Neural cell (in vitro differentiated cells): ENCODE measurements at regions not wholly inside any gene's neighbourhood (a gene's known extent, or its start where the extent isn't known, plus 50 kb on each side); places are given as distances from the start of the nearest gene placed in this dataset.

Source experiments
- EP300 ChIP-seq: fragments of 450-650 bp; conservative IDR thresholded peaks from 2 replicates; pipeline ENCODE4 v1.6.1; 2014; ENCODE audit warnings: antibody characterized with exemption, mild to moderate bottlenecking, moderate library complexity; ENCODE audit not compliant: poor library complexity, severe bottlenecking
- EZH2 ChIP-seq: fragments of 200-600, 300-800 bp; shearing (Covaris generic), sonication (generic); IDR thresholded peaks from 2 replicates; pipeline ENCODE4 v1.6.1; 2014; ENCODE audit warnings: antibody characterized with exemption, low read length, borderline replicate concordance, mild to moderate bottlenecking; ENCODE audit not compliant: insufficient read depth, poor library complexity, severe bottlenecking
- MXI1 ChIP-seq: fragments of 450-650 bp; conservative IDR thresholded peaks from 2 replicates; pipeline ENCODE4 v1.6.1; 2014; ENCODE audit warnings: antibody characterized with exemption, mild to moderate bottlenecking; ENCODE audit not compliant: poor library complexity, severe bottlenecking
- POLR2AphosphoS5 ChIP-seq: IDR thresholded peaks from 2 replicates; pipeline ENCODE4 v1.6.1; 2012
- TAF1 ChIP-seq: IDR thresholded peaks from 2 replicates; pipeline ENCODE4 v1.6.1; 2012; ENCODE audit warnings: low read depth
- TF ChIP-seq, protein P1 (sequence below): IDR thresholded peaks from 2 replicates; pipeline ENCODE4 v1.6.1; 2012; ENCODE audit warnings: borderline replicate concordance
- TF ChIP-seq, protein P2 (sequence below): fragments of 450-650 bp; IDR thresholded peaks from 2 replicates; pipeline ENCODE4 v1.5.1; 2014; ENCODE audit warnings: antibody characterized with exemption, mild to moderate bottlenecking, moderate library complexity; ENCODE audit not compliant: poor library complexity, severe bottlenecking

DNA sequence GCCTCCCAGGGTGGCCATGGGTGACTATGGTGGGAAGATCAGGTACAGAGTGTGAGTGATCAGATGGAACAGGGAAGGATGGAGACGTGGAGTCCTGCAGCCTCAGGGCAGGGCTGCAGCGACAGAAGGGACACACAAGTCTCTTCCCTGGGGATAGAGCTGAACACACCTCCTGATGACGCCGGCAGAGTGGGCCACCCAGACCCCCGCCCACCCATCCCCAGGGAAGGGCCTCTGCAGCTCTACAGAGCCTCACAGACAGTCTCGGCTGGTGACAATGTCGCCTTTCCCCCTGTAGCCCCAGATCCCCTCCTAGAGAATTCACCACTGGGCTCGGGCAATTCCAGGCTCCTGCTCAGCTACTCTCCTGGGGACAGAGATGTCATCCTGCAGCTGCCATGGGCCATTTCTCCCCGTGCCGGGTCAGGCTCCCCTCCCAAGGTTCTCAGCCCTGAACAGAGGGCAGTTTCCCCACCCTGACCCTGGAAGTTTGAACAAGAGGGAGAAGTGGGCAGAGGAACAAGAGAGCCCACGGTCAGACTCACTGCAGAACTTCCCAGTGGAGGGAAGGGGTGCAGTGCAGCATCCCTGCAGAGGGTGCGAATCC lies 115.7 kb downstream of the NCOR2 start:
- TF ChIP-seq MXI1 (no peak), TAF1 (no peak), POLR2AphosphoS5 (no peak), EP300 (no peak), EZH2 (no peak)
- TF ChIP-seq, protein P1, sequence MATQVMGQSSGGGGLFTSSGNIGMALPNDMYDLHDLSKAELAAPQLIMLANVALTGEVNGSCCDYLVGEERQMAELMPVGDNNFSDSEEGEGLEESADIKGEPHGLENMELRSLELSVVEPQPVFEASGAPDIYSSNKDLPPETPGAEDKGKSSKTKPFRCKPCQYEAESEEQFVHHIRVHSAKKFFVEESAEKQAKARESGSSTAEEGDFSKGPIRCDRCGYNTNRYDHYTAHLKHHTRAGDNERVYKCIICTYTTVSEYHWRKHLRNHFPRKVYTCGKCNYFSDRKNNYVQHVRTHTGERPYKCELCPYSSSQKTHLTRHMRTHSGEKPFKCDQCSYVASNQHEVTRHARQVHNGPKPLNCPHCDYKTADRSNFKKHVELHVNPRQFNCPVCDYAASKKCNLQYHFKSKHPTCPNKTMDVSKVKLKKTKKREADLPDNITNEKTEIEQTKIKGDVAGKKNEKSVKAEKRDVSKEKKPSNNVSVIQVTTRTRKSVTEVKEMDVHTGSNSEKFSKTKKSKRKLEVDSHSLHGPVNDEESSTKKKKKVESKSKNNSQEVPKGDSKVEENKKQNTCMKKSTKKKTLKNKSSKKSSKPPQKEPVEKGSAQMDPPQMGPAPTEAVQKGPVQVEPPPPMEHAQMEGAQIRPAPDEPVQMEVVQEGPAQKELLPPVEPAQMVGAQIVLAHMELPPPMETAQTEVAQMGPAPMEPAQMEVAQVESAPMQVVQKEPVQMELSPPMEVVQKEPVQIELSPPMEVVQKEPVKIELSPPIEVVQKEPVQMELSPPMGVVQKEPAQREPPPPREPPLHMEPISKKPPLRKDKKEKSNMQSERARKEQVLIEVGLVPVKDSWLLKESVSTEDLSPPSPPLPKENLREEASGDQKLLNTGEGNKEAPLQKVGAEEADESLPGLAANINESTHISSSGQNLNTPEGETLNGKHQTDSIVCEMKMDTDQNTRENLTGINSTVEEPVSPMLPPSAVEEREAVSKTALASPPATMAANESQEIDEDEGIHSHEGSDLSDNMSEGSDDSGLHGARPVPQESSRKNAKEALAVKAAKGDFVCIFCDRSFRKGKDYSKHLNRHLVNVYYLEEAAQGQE, result no peak
- TF ChIP-seq, protein P2, sequence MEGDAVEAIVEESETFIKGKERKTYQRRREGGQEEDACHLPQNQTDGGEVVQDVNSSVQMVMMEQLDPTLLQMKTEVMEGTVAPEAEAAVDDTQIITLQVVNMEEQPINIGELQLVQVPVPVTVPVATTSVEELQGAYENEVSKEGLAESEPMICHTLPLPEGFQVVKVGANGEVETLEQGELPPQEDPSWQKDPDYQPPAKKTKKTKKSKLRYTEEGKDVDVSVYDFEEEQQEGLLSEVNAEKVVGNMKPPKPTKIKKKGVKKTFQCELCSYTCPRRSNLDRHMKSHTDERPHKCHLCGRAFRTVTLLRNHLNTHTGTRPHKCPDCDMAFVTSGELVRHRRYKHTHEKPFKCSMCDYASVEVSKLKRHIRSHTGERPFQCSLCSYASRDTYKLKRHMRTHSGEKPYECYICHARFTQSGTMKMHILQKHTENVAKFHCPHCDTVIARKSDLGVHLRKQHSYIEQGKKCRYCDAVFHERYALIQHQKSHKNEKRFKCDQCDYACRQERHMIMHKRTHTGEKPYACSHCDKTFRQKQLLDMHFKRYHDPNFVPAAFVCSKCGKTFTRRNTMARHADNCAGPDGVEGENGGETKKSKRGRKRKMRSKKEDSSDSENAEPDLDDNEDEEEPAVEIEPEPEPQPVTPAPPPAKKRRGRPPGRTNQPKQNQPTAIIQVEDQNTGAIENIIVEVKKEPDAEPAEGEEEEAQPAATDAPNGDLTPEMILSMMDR, result no peak
